ENCODE measurements at regions not wholly inside any gene's neighbourhood (a gene's known extent, or its start where the extent isn't known, plus 50 kb on each side); places are given as distances from the start of the nearest gene placed in this dataset.
A peak's percentile ranks its signal among the peaks of the same experiment; 100 is the strongest.
"Not testable (repeated sequence)": the region's sequence is repeated elsewhere in the genome, so short reads cannot be mapped to it uniquely, and the experiment has no call there.

GRCh38 chr1:70490153-70490552 is 79.1 kb downstream of the CTH start:
- DNase-seq = no peak

GRCh38 chr1:70495370-70495769 is 84.3 kb downstream of the CTH start:
- DNase-seq = no peak

- DNase-seq = no peak
Observed at GRCh38 chr1:70496181-70496580, 85.1 kb downstream of the CTH start.

GRCh38 chr1:70497152-70497551 is 86.1 kb downstream of the CTH start:
- no peak for DNase-seq

GRCh38 chr1:70498666-70499065 is 87.6 kb downstream of the CTH start:
- DNase-seq = no peak

GRCh38 chr1:70499695-70500094 is 88.6 kb downstream of the CTH start:
- no peak for DNase-seq

- no peak for DNase-seq
Observed at GRCh38 chr1:70503358-70503757, 92.3 kb downstream of the CTH start.

GRCh38 chr1:70504176-70504820 is 93.2 kb downstream of the CTH start:
- DNase-seq = no peak

GRCh38 chr1:70504821-70505193 is 93.7 kb downstream of the CTH start:
- no peak for DNase-seq

- not testable (repeated sequence) for DNase-seq
Observed at GRCh38 chr1:70507991-70508390, 96.9 kb downstream of the CTH start.

- DNase-seq = peak; percentile 11
Observed at GRCh38 chr1:70509996-70510876, 99.2 kb downstream of the CTH start.

GRCh38 chr1:70517444-70517843 is 106.4 kb downstream of the CTH start:
- no peak for DNase-seq

- DNase-seq = no peak
Observed at GRCh38 chr1:70518106-70518505, 107.0 kb downstream of the CTH start.

GRCh38 chr1:70528590-70529333 is 117.7 kb downstream of the CTH start:
- DNase-seq = peak; percentile 8

- DNase-seq = no peak
Observed at GRCh38 chr1:70536708-70537366, 125.8 kb downstream of the CTH start.

- no peak for DNase-seq
Observed at GRCh38 chr1:70537788-70538187, 126.7 kb downstream of the CTH start.

GRCh38 chr1:70542030-70542429 is 131.0 kb downstream of the CTH start:
- no peak for DNase-seq

- DNase-seq = no peak
Observed at GRCh38 chr1:70542856-70543255, 131.8 kb downstream of the CTH start.

GRCh38 chr1:70546726-70547125 is 135.7 kb downstream of the CTH start:
- DNase-seq = no peak

GRCh38 chr1:70552662-70553566 is 141.8 kb downstream of the CTH start:
- no peak for DNase-seq

- no peak for DNase-seq
Observed at GRCh38 chr1:70553567-70553956, 142.5 kb downstream of the CTH start.

GRCh38 chr1:70554341-70554740 is 143.3 kb downstream of the CTH start:
- DNase-seq = no peak

All from 8988T (cell line).